Fibroblast of mammary gland (primary cell): ENCODE measurements at regions not wholly inside any gene's neighbourhood (a gene's known extent, or its start where the extent isn't known, plus 50 kb on each side); places are given as distances from the start of the nearest gene placed in this dataset.
A peak's percentile ranks its signal among the peaks of the same experiment; 100 is the strongest.

ENCODE experiments used
- DNase-seq: peaks from one replicate; pipeline ENCODE4 v3.0.0-alpha.2; 2010; ENCODE audit warnings: low read depth
- H3K4me3 ChIP-seq: 2 replicates; pipeline ENCODE4 v1.5.1; 2011; ENCODE audit warnings: low read depth, mild to moderate bottlenecking, low read length, moderate library complexity; ENCODE audit not compliant: control insufficient read depth
- CTCF ChIP-seq: conservative IDR thresholded peaks from 2 replicates; pipeline ENCODE4 v1.5.1; 2011; ENCODE audit warnings: low read depth, low read length, inconsistent platforms; ENCODE audit not compliant: control insufficient read depth, insufficient read depth

- DNase-seq, result peak; percentile 7
- TF ChIP-seq CTCF, result no peak
- no peak overlapping the region for H3K4me3 ChIP-seq
Measured at GRCh38 chr10:129192344-129193128, 274.5 kb upstream of the MGMT start.

- no peak overlapping the region for H3K4me3 ChIP-seq
- DNase-seq, result peak; percentile 39
- no peak for TF ChIP-seq CTCF
Measured at GRCh38 chr10:129193148-129193547, 273.9 kb upstream of the MGMT start.

- no peak for DNase-seq
- no peak for TF ChIP-seq CTCF
- no peak overlapping the region for H3K4me3 ChIP-seq
Measured at GRCh38 chr10:129194181-129194870, 272.7 kb upstream of the MGMT start.

- TF ChIP-seq CTCF, result no peak
- no peak for DNase-seq
- H3K4me3 ChIP-seq, result no peak overlapping the region
Measured at GRCh38 chr10:129199826-129200225, 267.2 kb upstream of the MGMT start.

- DNase-seq, result no peak
- no peak overlapping the region for H3K4me3 ChIP-seq
- TF ChIP-seq CTCF, result no peak
Measured at GRCh38 chr10:129203819-129204218, 263.2 kb upstream of the MGMT start.

- DNase-seq, result no peak
- no peak for TF ChIP-seq CTCF
- no peak overlapping the region for H3K4me3 ChIP-seq
Measured at GRCh38 chr10:129207297-129207696, 259.7 kb upstream of the MGMT start.
